ENCODE measurements at regions not wholly inside any gene's neighbourhood (a gene's known extent, or its start where the extent isn't known, plus 50 kb on each side); places are given as distances from the start of the nearest gene placed in this dataset.

- Histone ChIP-seq H3K9me3 (no peaks in the 10 kb centered on the region), H3K4me3 (no peak overlapping the region), H3K27ac (no peak overlapping the region), H3K27me3 (no peaks in the 10 kb centered on the region), H3K4me1 (no peaks in the 10 kb centered on the region), H3K36me3 (no peaks in the 10 kb centered on the region)
- no peak for FAIRE-seq
- DNase-seq: no peak
- no peak for ATAC-seq
- TF ChIP-seq CTCF (IDR thresholded peaks at IDR 0.05): no peak
- 57 to 71% methylated on average over 11 of the region's 11 CpGs for WGBS, 2 donors
- intact Hi-C loops (cut with DNase I): no loop called here
These were observed 74.7 kb upstream of the AKT3 start for GRCh38 chr1:243924588-243925349.

GRCh38 chr1:243924188-243924587, 74.1 kb upstream of the AKT3 start:
- 67 to 74% methylated on average over 3 of the region's 3 CpGs for WGBS, 2 donors
- no peaks in the 10 kb centered on the region for H3K4me1 ChIP-seq
- no peaks in the 10 kb centered on the region for H3K27me3 ChIP-seq
- no peak overlapping the region for H3K4me3 ChIP-seq
- H3K9me3 ChIP-seq: no peaks in the 10 kb centered on the region
- ATAC-seq (no peak), FAIRE-seq (no peak), DNase-seq (no peak)
- intact Hi-C loops (cut with DNase I): no loop called here
- H3K27ac ChIP-seq: no peak overlapping the region
- no peaks in the 10 kb centered on the region for H3K36me3 ChIP-seq
- no peak for TF ChIP-seq CTCF (IDR thresholded peaks at IDR 0.05)

GRCh38 chr1:243923292-243924171, 73.5 kb upstream of the AKT3 start:
- no peak for TF ChIP-seq CTCF (IDR thresholded peaks at IDR 0.05)
- Histone ChIP-seq H3K4me3 (no peak overlapping the region), H3K27ac (no peak overlapping the region), H3K27me3 (no peaks in the 10 kb centered on the region), H3K4me1 (no peaks in the 10 kb centered on the region), H3K9me3 (no peaks in the 10 kb centered on the region), H3K36me3 (no peaks in the 10 kb centered on the region)
- 82 to 88% methylated on average over 12 to 13 of the region's 13 CpGs for WGBS, 2 donors
- no peak for FAIRE-seq
- intact Hi-C loops (cut with DNase I): no loop called here
- ATAC-seq: no peak
- DNase-seq: no peak

GRCh38 chr1:243921111-243921510, 71.1 kb upstream of the AKT3 start:
- Histone ChIP-seq H3K27me3 (peaks cover 0 to 3% (median 0%) of the 10 kb centered on the region in 4 donors), H3K4me1 (peaks cover 0 to 10% (median 4%) of the 10 kb centered on the region in 3 donors), H3K36me3 (no peaks in the 10 kb centered on the region), H3K9me3 (no peaks in the 10 kb centered on the region), H3K4me3 (no peak overlapping the region), H3K27ac (no peak overlapping the region)
- 18 to 27% methylated on average over 1 of the region's 1 CpG for WGBS, 2 donors
- intact Hi-C loops (cut with DNase I): no loop called here
- ATAC-seq (no peak), FAIRE-seq (no peak), DNase-seq (no peak)
- no peak for TF ChIP-seq CTCF (IDR thresholded peaks at IDR 0.05)
